NB4 (cell line): ENCODE measurements at regions not wholly inside any gene's neighbourhood (a gene's known extent, or its start where the extent isn't known, plus 50 kb on each side); places are given as distances from the start of the nearest gene placed in this dataset.

ENCODE experiments used
- CTCF ChIP-seq: IDR thresholded peaks from one replicate; pipeline ENCODE4 v1.5.1; 2012; ENCODE audit warnings: low read depth, low read length
- MAX ChIP-seq: IDR thresholded peaks from 2 replicates; pipeline ENCODE4 v1.6.1; 2011; ENCODE audit warnings: low read depth, low read length
- POLR2A ChIP-seq: IDR thresholded peaks from 2 replicates; pipeline ENCODE4 v1.6.1; 2011; ENCODE audit warnings: mild to moderate bottlenecking; ENCODE audit not compliant: insufficient read length; ENCODE audit errors: extremely low read depth

GRCh38 chr2:82730811-82731210 is 1728.3 kb downstream of the SUCLG1 start:
- TF ChIP-seq CTCF (no peak), POLR2A (no peak), MAX (no peak)
